H9 (cell line): ENCODE measurements at regions not wholly inside any gene's neighbourhood (a gene's known extent, or its start where the extent isn't known, plus 50 kb on each side); places are given as distances from the start of the nearest gene placed in this dataset.

ENCODE experiments used
- DNase-seq: peaks from one replicate; pipeline ENCODE4 v3.0.0-alpha.2; 2017
- H2AFZ ChIP-seq: one replicate; pipeline ENCODE4 v1.6.1; 2013; ENCODE audit warnings: mild to moderate bottlenecking, low read length, control low read depth, moderate library complexity
- H2AK5ac ChIP-seq: 2 replicates; pipeline ENCODE4 v1.6.1; 2013; ENCODE audit warnings: low read length, control low read depth, mixed read lengths; ENCODE audit not compliant: insufficient read length
- H2BK120ac ChIP-seq: one replicate; pipeline ENCODE4 v1.6.1; 2013; ENCODE audit warnings: low read depth, mild to moderate bottlenecking, low read length, control low read depth, inconsistent platforms; ENCODE audit not compliant: poor library complexity, severe bottlenecking
- H2BK12ac ChIP-seq: 2 replicates; pipeline ENCODE4 v1.6.1; 2013; ENCODE audit warnings: low read length, control low read depth, mixed read lengths, low read depth; ENCODE audit not compliant: insufficient read length
- H2BK15ac ChIP-seq: 2 replicates; pipeline ENCODE4 v1.6.1; 2013; ENCODE audit warnings: low read depth, low read length, control low read depth
- H2BK20ac ChIP-seq: one replicate; pipeline ENCODE4 v1.6.1; 2013; ENCODE audit warnings: low read depth, mild to moderate bottlenecking, low read length, control low read depth, inconsistent platforms; ENCODE audit not compliant: poor library complexity, severe bottlenecking
- H2BK5ac ChIP-seq: 2 replicates; pipeline ENCODE4 v1.6.1; 2013; ENCODE audit warnings: low read length, control low read depth, mixed read lengths; ENCODE audit not compliant: insufficient read length
- H3K14ac ChIP-seq: 2 replicates; pipeline ENCODE4 v1.6.1; 2013; ENCODE audit warnings: low read length, control low read depth; ENCODE audit not compliant: insufficient read depth
- H3K18ac ChIP-seq: 2 replicates; pipeline ENCODE4 v1.6.1; 2013; ENCODE audit warnings: low read depth, mild to moderate bottlenecking, mixed read lengths, low read length, control low read depth; ENCODE audit not compliant: insufficient read length
- H3K23ac ChIP-seq: 2 replicates; pipeline ENCODE4 v1.6.1; 2013; ENCODE audit warnings: low read length, control low read depth, mixed read lengths, low read depth; ENCODE audit not compliant: insufficient read length
- H3K23me2 ChIP-seq: 2 replicates; pipeline ENCODE4 v1.6.1; 2013; ENCODE audit warnings: low read depth, mild to moderate bottlenecking, mixed read lengths, low read length, control low read depth; ENCODE audit not compliant: insufficient read length, poor library complexity, severe bottlenecking
- H3K27ac ChIP-seq: 2 replicates; pipeline ENCODE4 v1.5.1; 2013; ENCODE audit warnings: low read length, control low read depth, mixed read lengths, low read depth; ENCODE audit not compliant: insufficient read length
- H3K27me3 ChIP-seq: 2 replicates; pipeline ENCODE4 v1.6.1; 2013; ENCODE audit warnings: low read length, control low read depth, inconsistent platforms; ENCODE audit not compliant: insufficient read depth
- H3K4ac ChIP-seq: 2 replicates; pipeline ENCODE4 v1.6.1; 2013; ENCODE audit warnings: low read depth, mild to moderate bottlenecking, control low read depth, inconsistent platforms, low read length, moderate library complexity
- H3K4me1 ChIP-seq: 2 replicates; pipeline ENCODE4 v1.6.1; 2013; ENCODE audit warnings: low read length, control low read depth, inconsistent platforms; ENCODE audit not compliant: insufficient read depth
- H3K4me2 ChIP-seq: 2 replicates; pipeline ENCODE4 v1.6.1; 2013; ENCODE audit warnings: low read length, control low read depth, mixed read lengths; ENCODE audit not compliant: insufficient read length, insufficient read depth
- H3K56ac ChIP-seq: 2 replicates; pipeline ENCODE4 v1.6.1; 2013; ENCODE audit warnings: low read depth, mild to moderate bottlenecking, mixed read lengths, low read length, control low read depth; ENCODE audit not compliant: insufficient read length
- H3K79me1 ChIP-seq: 2 replicates; pipeline ENCODE4 v1.6.1; 2013; ENCODE audit warnings: low read depth, mild to moderate bottlenecking, moderate library complexity, low read length, control low read depth, inconsistent platforms; ENCODE audit not compliant: insufficient read depth, poor library complexity, severe bottlenecking
- H3K79me2 ChIP-seq: 2 replicates; pipeline ENCODE4 v1.6.1; 2013; ENCODE audit warnings: low read length, control low read depth, inconsistent platforms; ENCODE audit not compliant: insufficient read depth
- H3K9ac ChIP-seq: 2 replicates; pipeline ENCODE4 v1.6.1; 2013; ENCODE audit warnings: low read length, control low read depth, mixed read lengths; ENCODE audit not compliant: insufficient read length; ENCODE audit errors: extremely low read depth
- H3K9me3 ChIP-seq: one replicate; pipeline ENCODE4 v1.6.1; 2013; ENCODE audit warnings: low read depth, low read length, inconsistent platforms; ENCODE audit not compliant: control insufficient read depth
- H3T11ph ChIP-seq: one replicate; pipeline ENCODE4 v1.6.1; 2013; ENCODE audit warnings: mild to moderate bottlenecking, low read length, control low read depth, inconsistent platforms
- H4K20me1 ChIP-seq: one replicate; pipeline ENCODE4 v1.6.1; 2013; ENCODE audit not compliant: control insufficient read depth, insufficient read length, insufficient read depth
- H4K5ac ChIP-seq: 2 replicates; pipeline ENCODE4 v1.6.1; 2013; ENCODE audit warnings: low read depth, mild to moderate bottlenecking, mixed read lengths, low read length, control low read depth; ENCODE audit not compliant: insufficient read length
- H4K8ac ChIP-seq: replicated peaks from 2 replicates; pipeline ENCODE4 v1.6.1; 2013; ENCODE audit warnings: low read length, control low read depth, mixed read lengths, low read depth; ENCODE audit not compliant: insufficient read length
- H4K91ac ChIP-seq: 2 replicates; pipeline ENCODE4 v1.6.1; 2013; ENCODE audit warnings: low read depth, mild to moderate bottlenecking, moderate library complexity, mixed read lengths, low read length, control low read depth; ENCODE audit not compliant: insufficient read length
- H3K27ac Mint-ChIP-seq, 3 experiments: 2 replicates in 2 of 3; 3 replicates in 1 of 3; pipeline ENCODE4 v1.8.0; 2020 to 2021; ENCODE audit warnings: mixed read lengths in 3 of 3, mild to moderate bottlenecking in 1 of 3, moderate library complexity in 1 of 3
- H3K27me3 Mint-ChIP-seq: 2 replicates; pipeline ENCODE4 v1.8.0; 2021; ENCODE audit warnings: low read depth, mild to moderate bottlenecking, moderate library complexity, mixed read lengths
- H3K36me3 Mint-ChIP-seq, 3 experiments: 2 replicates in 2 of 3; 3 replicates in 1 of 3; pipeline ENCODE4 v1.8.0; 2020 to 2021; ENCODE audit warnings: low read depth in 3 of 3, mixed read lengths in 3 of 3; ENCODE audit not compliant: insufficient read depth in 1 of 3
- H3K4me1 Mint-ChIP-seq, 2 experiments: 2 replicates each; pipeline ENCODE4 v1.8.0; 2020; ENCODE audit warnings: mixed read lengths in 2 of 2
- H3K4me3 Mint-ChIP-seq, 2 experiments: 2 replicates in 1 of 2; 3 replicates in 1 of 2; pipeline ENCODE4 v1.8.0; 2020 to 2021; ENCODE audit warnings: mild to moderate bottlenecking in 2 of 2, mixed read lengths in 2 of 2, moderate library complexity in 1 of 2
- H3K9me3 Mint-ChIP-seq, 2 experiments: 2 replicates in 1 of 2; 3 replicates in 1 of 2; pipeline ENCODE4 v1.8.0; 2020; ENCODE audit warnings: mild to moderate bottlenecking in 2 of 2, mixed read lengths in 2 of 2, moderate library complexity in 1 of 2
- CTCF ChIP-seq: fragments of 200-600 bp; sonication (generic); conservative IDR thresholded peaks from 3 replicates; pipeline ENCODE4 v1.8.0; 2021; ENCODE audit warnings: antibody characterized with exemption, mild to moderate bottlenecking

GRCh38 chr4:12500409-12500808, 983.7 kb downstream of the RAB28 start:
- Histone ChIP-seq H3K79me1 (no peaks in the 10 kb centered on the region), H3K4me1 (no peaks in the 10 kb centered on the region), H3K14ac (no peak overlapping the region), H3K9ac (no peak overlapping the region), H2AK5ac (no peak overlapping the region), H3K56ac (no peak overlapping the region), H3K9me3 (no peaks in the 10 kb centered on the region), H4K91ac (no peak overlapping the region), H2BK5ac (no peak overlapping the region), H3K18ac (no peak overlapping the region), H3K23me2 (no peaks in the 10 kb centered on the region), H4K20me1 (no peaks in the 10 kb centered on the region), H4K5ac (no peak overlapping the region), H3K27ac (no peak overlapping the region), H2BK20ac (no peak overlapping the region), H3T11ph (no peak overlapping the region), H2BK15ac (no peak overlapping the region), H3K23ac (no peak overlapping the region), H3K4ac (no peak overlapping the region), H2BK120ac (no peak overlapping the region), H4K8ac (no peak overlapping the region), H2BK12ac (no peak overlapping the region), H2AFZ (no peak overlapping the region), H3K4me2 (no peak overlapping the region), H3K27me3 (no peaks in the 10 kb centered on the region), H3K79me2 (no peaks in the 10 kb centered on the region)
- no peaks in the 10 kb centered on the region for H3K27me3 Mint-ChIP-seq
- peaks cover 9 to 17% of the 10 kb centered on the region in 2 experiments; a peak in 4 of 5 replicates for H3K9me3 Mint-ChIP-seq
- no peak for TF ChIP-seq CTCF
- no peak for DNase-seq
- peaks cover 3 to 11% (median 10%) of the 10 kb centered on the region in 3 experiments; a peak in 5 of 7 replicates for H3K36me3 Mint-ChIP-seq
- no peak overlapping the region for H3K4me3 Mint-ChIP-seq
- no peaks in the 10 kb centered on the region for H3K4me1 Mint-ChIP-seq
- no peak overlapping the region for H3K27ac Mint-ChIP-seq
